Peyer's patch (tissue), 4 donors: ENCODE measurements at regions not wholly inside any gene's neighbourhood (a gene's known extent, or its start where the extent isn't known, plus 50 kb on each side); places are given as distances from the start of the nearest gene placed in this dataset.

Source experiments
- DNase-seq, 3 donors: peaks; one replicate each; pipeline ENCODE4 v3.0.0-alpha.2; 2017 to 2019
- H3K27ac ChIP-seq, 4 donors: fragments of 200-600 bp; sonication (generic); one replicate each; pipeline ENCODE4 v1.5.1; 2016 to 2019
- H3K27me3 ChIP-seq, 2 donors: fragments of 200-600 bp; sonication (generic); one replicate each; pipeline ENCODE4 v1.5.1; 2019
- H3K36me3 ChIP-seq, 3 donors: fragments of 200-600 bp; sonication (generic); one replicate each; pipeline ENCODE4 v1.5.1; 2016 to 2019
- H3K4me1 ChIP-seq, 4 donors: fragments of 200-600 bp; sonication (generic); one replicate each; pipeline ENCODE4 v1.5.1; 2016 to 2019
- H3K4me3 ChIP-seq, 4 donors: fragments of 200-600 bp; sonication (generic); 1 replicate in 3 of 4; 2 replicates in 1 of 4; pipeline ENCODE4 v1.5.1; 2016 to 2019; ENCODE audit warnings: mild to moderate bottlenecking in 1 of 4
- H3K9me3 ChIP-seq, 4 donors: fragments of 200-600 bp; sonication (generic); one replicate each; pipeline ENCODE4 v1.5.1; 2016 to 2019; ENCODE audit warnings: mild to moderate bottlenecking in 1 of 4
- POLR2A ChIP-seq, 2 donors: fragments of 450-650 bp; IDR thresholded peaks; one replicate each; pipeline ENCODE4 v1.5.1; 2017; ENCODE audit warnings: antibody characterized with exemption in 2 of 2, mild to moderate bottlenecking in 2 of 2, moderate library complexity in 2 of 2
- TF ChIP-seq, protein P1 (sequence below), 6 experiments: fragments of 450-650 bp in 4 of 6; fragments of 200-600 bp in 2 of 6; sonication (generic) in 1 of 6; IDR thresholded peaks; one replicate each; pipeline ENCODE4 v1.5.1; 2017 to 2019; ENCODE audit warnings: antibody characterized with exemption in 6 of 6, mild to moderate bottlenecking in 3 of 6, moderate library complexity in 1 of 6

DNA sequence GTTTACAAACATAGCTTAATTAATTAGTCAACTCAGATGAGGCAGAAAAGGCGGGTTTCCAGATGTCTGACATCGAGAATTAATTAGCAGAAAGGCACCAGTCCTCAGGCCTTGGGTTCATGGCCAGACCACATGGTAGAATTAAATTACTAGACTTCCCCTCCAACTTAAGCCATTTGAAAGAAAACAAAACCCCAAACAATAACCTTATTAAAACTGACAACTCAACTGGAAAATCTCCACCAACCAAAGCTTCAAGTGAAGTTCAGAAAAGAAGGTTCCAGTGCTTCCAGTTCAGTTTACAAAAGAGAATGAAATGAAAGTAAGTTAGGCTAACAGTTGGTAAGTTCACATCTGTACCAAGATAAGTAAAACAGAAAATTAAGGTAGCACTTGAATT lies 349.5 kb downstream of the GRIN2B start:
- TF ChIP-seq POLR2A (IDR thresholded peaks at IDR 0.05) = no peak
- TF ChIP-seq, protein P1, sequence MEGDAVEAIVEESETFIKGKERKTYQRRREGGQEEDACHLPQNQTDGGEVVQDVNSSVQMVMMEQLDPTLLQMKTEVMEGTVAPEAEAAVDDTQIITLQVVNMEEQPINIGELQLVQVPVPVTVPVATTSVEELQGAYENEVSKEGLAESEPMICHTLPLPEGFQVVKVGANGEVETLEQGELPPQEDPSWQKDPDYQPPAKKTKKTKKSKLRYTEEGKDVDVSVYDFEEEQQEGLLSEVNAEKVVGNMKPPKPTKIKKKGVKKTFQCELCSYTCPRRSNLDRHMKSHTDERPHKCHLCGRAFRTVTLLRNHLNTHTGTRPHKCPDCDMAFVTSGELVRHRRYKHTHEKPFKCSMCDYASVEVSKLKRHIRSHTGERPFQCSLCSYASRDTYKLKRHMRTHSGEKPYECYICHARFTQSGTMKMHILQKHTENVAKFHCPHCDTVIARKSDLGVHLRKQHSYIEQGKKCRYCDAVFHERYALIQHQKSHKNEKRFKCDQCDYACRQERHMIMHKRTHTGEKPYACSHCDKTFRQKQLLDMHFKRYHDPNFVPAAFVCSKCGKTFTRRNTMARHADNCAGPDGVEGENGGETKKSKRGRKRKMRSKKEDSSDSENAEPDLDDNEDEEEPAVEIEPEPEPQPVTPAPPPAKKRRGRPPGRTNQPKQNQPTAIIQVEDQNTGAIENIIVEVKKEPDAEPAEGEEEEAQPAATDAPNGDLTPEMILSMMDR (IDR thresholded peaks at IDR 0.05) = no peak

DNA sequence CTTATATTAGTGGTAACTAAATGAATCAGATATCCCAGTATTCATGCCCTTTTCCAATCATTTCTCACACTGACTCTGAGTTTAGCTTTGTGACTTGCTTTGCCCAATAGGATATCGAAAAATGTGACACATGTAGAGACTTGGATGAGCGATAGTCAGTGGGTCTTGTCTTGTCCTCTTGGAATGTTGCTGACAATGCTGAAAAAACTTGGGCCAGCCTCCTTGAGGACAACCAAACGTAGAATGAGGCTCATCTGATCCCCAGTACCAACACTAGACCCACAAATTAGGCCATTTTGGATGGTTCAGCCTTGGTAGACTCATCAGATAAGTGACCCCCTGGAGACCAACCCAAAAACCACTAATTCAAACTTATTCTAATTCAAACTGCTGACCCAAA lies 351.0 kb downstream of the GRIN2B start:
- Histone ChIP-seq H3K36me3 (no peaks in the 10 kb centered on the region), H3K4me1 (no peaks in the 10 kb centered on the region), H3K27me3 (no peaks in the 10 kb centered on the region), H3K9me3 (no peaks in the 10 kb centered on the region), H3K27ac (no peak overlapping the region), H3K4me3 (no peak overlapping the region)
- TF ChIP-seq POLR2A (IDR thresholded peaks at IDR 0.05) = no peak
- TF ChIP-seq, protein P1 (IDR thresholded peaks at IDR 0.05) = no peak
- no peak for DNase-seq

More for the DNA sequence above, 349.5 kb downstream of the GRIN2B start:
- no peaks in the 10 kb centered on the region for H3K27me3 ChIP-seq
- no peaks in the 10 kb centered on the region for H3K9me3 ChIP-seq
- H3K27ac ChIP-seq = no peak overlapping the region
- no peak for DNase-seq
- no peak overlapping the region for H3K4me3 ChIP-seq
- no peaks in the 10 kb centered on the region for H3K36me3 ChIP-seq
- no peaks in the 10 kb centered on the region for H3K4me1 ChIP-seq

DNA sequence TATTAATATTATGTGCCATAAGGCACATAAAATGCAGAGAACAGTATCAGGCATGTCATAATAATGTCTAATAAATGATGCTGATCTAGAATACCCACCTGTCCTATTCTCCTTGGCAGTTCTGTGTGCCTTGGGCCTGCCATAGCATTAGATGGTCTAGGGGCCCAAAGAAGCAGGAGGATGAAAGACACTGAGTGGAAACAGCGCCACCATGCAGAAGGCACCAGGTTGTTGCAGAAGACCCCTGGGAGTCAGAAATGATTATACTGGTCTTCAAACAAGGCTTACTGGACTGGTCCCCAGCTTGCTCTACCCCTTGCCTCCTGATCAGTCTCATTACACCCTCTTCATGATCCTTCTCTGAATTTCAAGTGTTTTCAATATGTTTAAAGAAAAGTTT lies 353.3 kb downstream of the GRIN2B start:
- DNase-seq = no peak
- H3K27ac ChIP-seq = no peak overlapping the region
- TF ChIP-seq, protein P1 (IDR thresholded peaks at IDR 0.05) = no peak
- no peaks in the 10 kb centered on the region for H3K27me3 ChIP-seq
- no peaks in the 10 kb centered on the region for H3K4me1 ChIP-seq
- H3K4me3 ChIP-seq = no peak overlapping the region
- H3K9me3 ChIP-seq = no peaks in the 10 kb centered on the region
- no peaks in the 10 kb centered on the region for H3K36me3 ChIP-seq

DNA sequence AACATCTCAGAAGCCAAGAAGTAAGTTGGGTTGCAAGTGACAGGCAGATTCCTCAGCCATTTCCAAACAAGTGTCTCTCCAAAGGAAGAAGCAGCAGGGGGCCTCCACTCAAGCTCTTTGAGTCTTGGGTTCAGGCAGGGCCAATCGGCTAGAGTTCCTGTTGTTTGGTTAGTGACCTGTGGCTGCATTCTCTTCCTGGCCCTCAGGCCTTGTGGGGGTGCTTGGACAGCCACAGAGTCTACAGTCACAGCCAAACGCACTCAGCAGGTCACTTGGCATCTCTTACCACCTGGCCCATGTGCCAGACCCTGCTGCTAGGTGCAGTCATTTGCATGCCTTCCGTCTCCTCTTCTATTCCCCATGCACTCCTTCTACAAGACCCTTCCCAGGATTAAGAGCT lies 353.9 kb downstream of the GRIN2B start:
- no peaks in the 10 kb centered on the region for H3K9me3 ChIP-seq
- no peak overlapping the region for H3K4me3 ChIP-seq
- DNase-seq = no peak
- no peaks in the 10 kb centered on the region for H3K4me1 ChIP-seq
- TF ChIP-seq, protein P1 (IDR thresholded peaks at IDR 0.05) = no peak
- TF ChIP-seq POLR2A (IDR thresholded peaks at IDR 0.05) = no peak
- H3K27ac ChIP-seq = no peak overlapping the region
- no peaks in the 10 kb centered on the region for H3K36me3 ChIP-seq
- H3K27me3 ChIP-seq = no peaks in the 10 kb centered on the region

DNA sequence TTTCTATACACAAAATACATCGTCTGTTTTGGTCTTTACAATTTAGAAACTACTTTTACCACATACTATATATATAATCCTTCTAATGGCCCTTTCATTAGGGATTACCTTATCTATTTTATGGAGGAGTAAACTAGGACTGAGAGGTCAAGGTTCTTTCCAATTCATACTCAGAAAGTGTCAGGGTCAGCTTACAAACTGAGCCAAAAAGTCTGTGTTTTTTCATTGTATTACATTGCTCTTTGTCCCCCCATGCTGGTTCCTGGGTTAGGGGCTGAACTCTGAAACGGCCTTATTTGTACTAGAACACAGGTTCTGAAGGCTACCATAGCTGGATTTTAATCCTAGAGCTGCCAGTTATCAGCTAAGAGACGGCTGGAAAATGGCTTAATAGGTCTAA lies 368.1 kb downstream of the GRIN2B start:
- DNase-seq = no peak
- no peaks in the 10 kb centered on the region for H3K36me3 ChIP-seq
- no peak overlapping the region for H3K27ac ChIP-seq
- H3K9me3 ChIP-seq = no peaks in the 10 kb centered on the region
- H3K4me1 ChIP-seq = no peaks in the 10 kb centered on the region
- H3K4me3 ChIP-seq = no peak overlapping the region
- no peak for TF ChIP-seq POLR2A (IDR thresholded peaks at IDR 0.05)
- TF ChIP-seq, protein P1 (IDR thresholded peaks at IDR 0.05) = no peak
- H3K27me3 ChIP-seq = no peaks in the 10 kb centered on the region
